CD4-positive, alpha-beta T cell treated with Interleukin-2 at 100 ng/mL for 4 hours (primary cell): ENCODE measurements at regions not wholly inside any gene's neighbourhood (a gene's known extent, or its start where the extent isn't known, plus 50 kb on each side); places are given as distances from the start of the nearest gene placed in this dataset.
A peak's percentile ranks its signal among the peaks of the same experiment; 100 is the strongest.

ENCODE experiments used
- DNase-seq: peaks from one replicate; pipeline ENCODE4 v3.0.0-alpha.2; 2020; ENCODE audit warnings: low spot score

- DNase-seq = no peak
Measured at GRCh38 chr1:116262995-116263385, 110.1 kb upstream of the ATP1A1 start.

- DNase-seq = no peak
Measured at GRCh38 chr1:116265931-116266863, 106.8 kb upstream of the ATP1A1 start.

GRCh38 chr1:116266864-116267212 lies 106.2 kb upstream of the ATP1A1 start:
- no peak for DNase-seq

GRCh38 chr1:116268211-116268610 lies 104.8 kb upstream of the ATP1A1 start:
- peak; percentile 5 for DNase-seq

- no peak for DNase-seq
Measured at GRCh38 chr1:116270316-116271057, 102.6 kb upstream of the ATP1A1 start.

- DNase-seq = no peak
Measured at GRCh38 chr1:116273042-116273783, 99.8 kb upstream of the ATP1A1 start.

- DNase-seq = no peak
Measured at GRCh38 chr1:116276532-116276931, 96.5 kb upstream of the ATP1A1 start.

- no peak for DNase-seq
Measured at GRCh38 chr1:116277840-116278540, 95.1 kb upstream of the ATP1A1 start.

GRCh38 chr1:116278541-116278866 lies 94.5 kb upstream of the ATP1A1 start:
- DNase-seq = no peak

- DNase-seq = no peak
Measured at GRCh38 chr1:116279715-116280114, 93.3 kb upstream of the ATP1A1 start.

GRCh38 chr1:116284819-116285390 lies 88.1 kb upstream of the ATP1A1 start:
- no peak for DNase-seq

GRCh38 chr1:116286541-116286971 lies 86.5 kb upstream of the ATP1A1 start:
- no peak for DNase-seq

- no peak for DNase-seq
Measured at GRCh38 chr1:116287341-116288200, 85.5 kb upstream of the ATP1A1 start.

- DNase-seq = no peak
Measured at GRCh38 chr1:116288201-116288598, 84.8 kb upstream of the ATP1A1 start.

- no peak for DNase-seq
Measured at GRCh38 chr1:116289193-116289592, 83.9 kb upstream of the ATP1A1 start.

- no peak for DNase-seq
Measured at GRCh38 chr1:116290085-116290705, 82.8 kb upstream of the ATP1A1 start.

GRCh38 chr1:116291024-116291423 lies 82.0 kb upstream of the ATP1A1 start:
- DNase-seq = no peak

GRCh38 chr1:116292929-116293725 lies 79.9 kb upstream of the ATP1A1 start:
- DNase-seq = no peak

- DNase-seq = no peak
Measured at GRCh38 chr1:116297495-116298212, 75.4 kb upstream of the ATP1A1 start.
